ENCODE measurements at regions not wholly inside any gene's neighbourhood (a gene's known extent, or its start where the extent isn't known, plus 50 kb on each side); places are given as distances from the start of the nearest gene placed in this dataset.

DNA sequence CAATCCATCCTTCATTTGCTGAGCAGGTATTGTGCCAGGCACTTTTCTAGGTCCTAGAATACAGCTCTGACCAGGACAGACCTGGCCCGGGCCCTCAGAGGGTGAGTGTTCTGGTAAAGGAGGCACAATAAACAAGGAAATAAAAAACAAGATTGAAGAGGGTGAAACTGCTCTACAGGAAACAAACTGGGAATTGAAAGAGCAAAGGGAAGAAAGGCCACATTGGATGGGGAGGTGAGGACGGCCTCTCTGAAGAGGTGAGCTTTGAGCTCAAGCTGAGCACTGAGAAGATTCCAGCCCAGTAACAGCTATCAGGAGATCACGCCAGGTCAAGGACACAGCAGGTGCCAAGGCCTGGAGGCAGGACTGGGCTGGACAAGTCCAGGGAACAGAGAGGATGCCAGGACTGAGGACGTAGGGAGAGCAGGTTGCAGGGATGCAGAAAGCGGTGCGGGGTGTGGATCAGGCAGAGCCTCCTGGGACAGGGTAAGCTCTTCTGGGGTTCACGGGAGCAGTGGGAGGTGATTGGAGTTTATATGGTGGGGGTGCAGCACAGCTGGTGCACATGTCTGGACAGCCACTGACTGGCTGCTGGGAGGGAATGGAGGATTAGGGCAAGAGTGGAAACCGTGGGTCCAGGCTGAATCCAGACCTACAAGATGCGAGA is 433.3 kb downstream of the PREX1 start:
- TF ChIP-seq ZNF274 (IDR thresholded peaks at IDR 0.05; ENCODE audit: low read depth, low read length) (no peak), YY1 (IDR thresholded peaks at IDR 0.05; ENCODE audit: insufficient read depth, insufficient read length) (no peak)
